ENCODE measurements at regions not wholly inside any gene's neighbourhood (a gene's known extent, or its start where the extent isn't known, plus 50 kb on each side); places are given as distances from the start of the nearest gene placed in this dataset.

DNA sequence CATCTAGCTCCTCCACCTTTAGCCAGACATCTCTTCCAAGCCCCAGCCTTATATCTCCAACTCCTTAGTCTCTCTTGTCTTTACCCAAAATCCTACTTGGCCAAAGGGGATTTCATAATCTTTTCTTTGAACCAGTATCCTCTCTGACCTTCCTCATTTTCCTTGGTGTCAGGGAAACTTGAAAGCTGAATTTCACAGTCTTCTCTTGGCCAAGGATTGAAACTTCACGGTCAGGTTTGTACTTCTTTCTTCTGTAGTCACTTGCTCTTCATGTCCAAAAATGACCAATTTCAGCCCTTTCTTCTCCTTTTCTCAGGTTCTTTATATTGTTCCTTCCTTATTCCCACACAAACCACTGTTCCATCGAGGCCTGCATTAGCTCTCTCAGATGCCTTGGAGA is 473.7 kb upstream of the KLF4 start:
- Histone ChIP-seq H3K36me3 (ENCODE audit: control insufficient read depth, insufficient read depth, low read length) (no peaks in the 10 kb centered on the region), H3K9ac (ENCODE audit: low read depth, low read length) (no peak overlapping the region), H2AK5ac (ENCODE audit: low read depth, low read length) (no peak overlapping the region), H2AFZ (replicated peaks; ENCODE audit: low read length, poor library complexity) (no peak overlapping the region), H3K27ac (ENCODE audit: insufficient read depth, low read length) (no peak overlapping the region), H3K4me2 (ENCODE audit: low read depth, low read length) (no peak overlapping the region), H4K91ac (ENCODE audit: insufficient read depth, low read depth, low read length) (no peak overlapping the region), H3K56ac (ENCODE audit: extremely low read depth, insufficient read depth, low read length) (no peak overlapping the region), H2BK120ac (ENCODE audit: low read depth, low read length) (no peak overlapping the region), H3K14ac (replicated peaks; ENCODE audit: low read depth, low read length) (no peak overlapping the region), H3K9me3 (ENCODE audit: control insufficient read depth, insufficient read depth, low read length) (no peaks in the 10 kb centered on the region), H3K9me1 (ENCODE audit: insufficient read depth, low read length) (no peaks in the 10 kb centered on the region), H3K79me1 (ENCODE audit: low read depth in 1 of 2, low read length in 2 of 2) (no peaks in the 10 kb centered on the region), H4K20me1 (ENCODE audit: insufficient read depth, low read length) (no peaks in the 10 kb centered on the region), H2BK15ac (ENCODE audit: low read depth, low read length) (no peak overlapping the region), H3K27me3 (ENCODE audit: control insufficient read depth, insufficient read depth, low read length) (0 out of 2 replicates have a peak, but pooled peaks cover 2% of the 10 kb centered on the region), H3K4ac (ENCODE audit: low read depth, low read length) (no peak overlapping the region), H4K8ac (ENCODE audit: low read depth in 2 of 2, low read length in 2 of 2) (no peak overlapping the region), H3K4me1 (ENCODE audit: control insufficient read depth, insufficient read depth, low read length) (peaks cover 3% of the 10 kb centered on the region; the same call in 1 of the 2 replicates), H4K5ac (ENCODE audit: low read depth, low read length) (no peak overlapping the region), H3K18ac (ENCODE audit: low read depth, low read length) (no peak overlapping the region), H2BK20ac (ENCODE audit: low read depth, low read length) (no peak overlapping the region), H3K23ac (ENCODE audit: low read depth, low read length) (no peak overlapping the region), H2BK5ac (ENCODE audit: low read depth, low read length, poor library complexity, severe bottlenecking) (no peak overlapping the region), H2AK9ac (replicated peaks; ENCODE audit: low read depth, low read length, poor library complexity) (no peak overlapping the region), H3K4me3 (ENCODE audit: insufficient read depth, low read depth, low read length) (no peak overlapping the region)
- dilution Hi-C loops (cut with HindIII; ENCODE audit: low sequenced_read_pairs, unreplicated experiment) (no loop called here), intact Hi-C loops (cut with micrococcal nuclease) (no loop called here), in situ Hi-C loops (cut with MboI; ENCODE audit: low sequenced_read_pairs) (no loop called here)
- ATAC-seq (ENCODE audit: low read depth) (no peak), DNase-seq (no peak)
- no peak for TF ChIP-seq CEBPB (IDR thresholded peaks at IDR 0.05; ENCODE audit: low read depth, low read length)
- TF ChIP-seq BHLHE40 (IDR thresholded peaks at IDR 0.05; ENCODE audit: low read depth, low read length), result no peak
- TF ChIP-seq RCOR1 (IDR thresholded peaks at IDR 0.05; ENCODE audit: insufficient replicate concordance, low read length), result no peak
- no peak for TF ChIP-seq SMC3 (IDR thresholded peaks at IDR 0.05; ENCODE audit: low read depth, low read length)
- no peak for TF ChIP-seq RFX5 (IDR thresholded peaks at IDR 0.05; ENCODE audit: low read depth, low read length)
- TF ChIP-seq FOS (IDR thresholded peaks at IDR 0.05; ENCODE audit: low read depth, low read length), result no peak
- no peak for TF ChIP-seq RAD21 (IDR thresholded peaks at IDR 0.05; ENCODE audit: low read length)
- TF ChIP-seq MAZ (IDR thresholded peaks at IDR 0.05; ENCODE audit: borderline replicate concordance, low read depth, low read length), result no peak
- no peak for TF ChIP-seq MXI1 (IDR thresholded peaks at IDR 0.05; ENCODE audit: borderline replicate concordance, low read depth, low read length)
- TF ChIP-seq NFE2L2 (IDR thresholded peaks at IDR 0.05; ENCODE audit: low read depth, low read length), result no peak
- TF ChIP-seq, protein P1, sequence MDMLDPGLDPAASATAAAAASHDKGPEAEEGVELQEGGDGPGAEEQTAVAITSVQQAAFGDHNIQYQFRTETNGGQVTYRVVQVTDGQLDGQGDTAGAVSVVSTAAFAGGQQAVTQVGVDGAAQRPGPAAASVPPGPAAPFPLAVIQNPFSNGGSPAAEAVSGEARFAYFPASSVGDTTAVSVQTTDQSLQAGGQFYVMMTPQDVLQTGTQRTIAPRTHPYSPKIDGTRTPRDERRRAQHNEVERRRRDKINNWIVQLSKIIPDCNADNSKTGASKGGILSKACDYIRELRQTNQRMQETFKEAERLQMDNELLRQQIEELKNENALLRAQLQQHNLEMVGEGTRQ (IDR thresholded peaks at IDR 0.05; ENCODE audit: low read depth, low read length), result no peak
- TF ChIP-seq, protein P2, sequence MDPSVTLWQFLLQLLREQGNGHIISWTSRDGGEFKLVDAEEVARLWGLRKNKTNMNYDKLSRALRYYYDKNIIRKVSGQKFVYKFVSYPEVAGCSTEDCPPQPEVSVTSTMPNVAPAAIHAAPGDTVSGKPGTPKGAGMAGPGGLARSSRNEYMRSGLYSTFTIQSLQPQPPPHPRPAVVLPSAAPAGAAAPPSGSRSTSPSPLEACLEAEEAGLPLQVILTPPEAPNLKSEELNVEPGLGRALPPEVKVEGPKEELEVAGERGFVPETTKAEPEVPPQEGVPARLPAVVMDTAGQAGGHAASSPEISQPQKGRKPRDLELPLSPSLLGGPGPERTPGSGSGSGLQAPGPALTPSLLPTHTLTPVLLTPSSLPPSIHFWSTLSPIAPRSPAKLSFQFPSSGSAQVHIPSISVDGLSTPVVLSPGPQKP (IDR thresholded peaks at IDR 0.05; ENCODE audit: borderline replicate concordance, low read depth, low read length), result no peak
- TF ChIP-seq, protein P3, sequence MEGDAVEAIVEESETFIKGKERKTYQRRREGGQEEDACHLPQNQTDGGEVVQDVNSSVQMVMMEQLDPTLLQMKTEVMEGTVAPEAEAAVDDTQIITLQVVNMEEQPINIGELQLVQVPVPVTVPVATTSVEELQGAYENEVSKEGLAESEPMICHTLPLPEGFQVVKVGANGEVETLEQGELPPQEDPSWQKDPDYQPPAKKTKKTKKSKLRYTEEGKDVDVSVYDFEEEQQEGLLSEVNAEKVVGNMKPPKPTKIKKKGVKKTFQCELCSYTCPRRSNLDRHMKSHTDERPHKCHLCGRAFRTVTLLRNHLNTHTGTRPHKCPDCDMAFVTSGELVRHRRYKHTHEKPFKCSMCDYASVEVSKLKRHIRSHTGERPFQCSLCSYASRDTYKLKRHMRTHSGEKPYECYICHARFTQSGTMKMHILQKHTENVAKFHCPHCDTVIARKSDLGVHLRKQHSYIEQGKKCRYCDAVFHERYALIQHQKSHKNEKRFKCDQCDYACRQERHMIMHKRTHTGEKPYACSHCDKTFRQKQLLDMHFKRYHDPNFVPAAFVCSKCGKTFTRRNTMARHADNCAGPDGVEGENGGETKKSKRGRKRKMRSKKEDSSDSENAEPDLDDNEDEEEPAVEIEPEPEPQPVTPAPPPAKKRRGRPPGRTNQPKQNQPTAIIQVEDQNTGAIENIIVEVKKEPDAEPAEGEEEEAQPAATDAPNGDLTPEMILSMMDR (conservative IDR thresholded peaks at IDR 0.05; ENCODE audit: low read depth, low read length), result no peak
- TF ChIP-seq MAFK (IDR thresholded peaks at IDR 0.05; ENCODE audit: low read depth, low read length), result no peak
- no peak for TF ChIP-seq CHD1 (IDR thresholded peaks at IDR 0.05; ENCODE audit: low read depth, low read length)
- TF ChIP-seq POLR2A (IDR thresholded peaks at IDR 0.05; ENCODE audit: low read depth, low read length), result no peak
- BruUV-seq (replicated peaks), result no TSS peak
- no CpG with 5 or more reads among the region's 2 CpGs for WGBS, 2 experiments (ENCODE audit: extremely low coverage in 2 of 2, insufficient read length in 1 of 2)
- POLR2A ChIA-PET (ENCODE audit: unreplicated experiment), result no interaction called here
- CTCF ChIA-PET, result no interaction called here
